ENCODE measurements at regions not wholly inside any gene's neighbourhood (a gene's known extent, or its start where the extent isn't known, plus 50 kb on each side); places are given as distances from the start of the nearest gene placed in this dataset.
"Not testable (repeated sequence)": the region's sequence is repeated elsewhere in the genome, so short reads cannot be mapped to it uniquely, and the experiment has no call there.

- not testable (repeated sequence) for DNase-seq (ENCODE audit: low spot score)
These were observed 621.9 kb upstream of the ITGA1 start for GRCh38 chr5:52165806-52166205.

- no peak for DNase-seq (ENCODE audit: low spot score)
These were observed 614.6 kb upstream of the ITGA1 start for GRCh38 chr5:52173133-52173532.

GRCh38 chr5:52177193-52177592 is 610.5 kb upstream of the ITGA1 start:
- DNase-seq (ENCODE audit: low spot score): no peak

GRCh38 chr5:52181403-52181802 is 606.3 kb upstream of the ITGA1 start:
- DNase-seq (ENCODE audit: low spot score): no peak

- no peak for DNase-seq (ENCODE audit: low spot score)
These were observed 597.0 kb upstream of the ITGA1 start for GRCh38 chr5:52190737-52191136.

GRCh38 chr5:52199833-52200232 is 587.9 kb upstream of the ITGA1 start:
- DNase-seq (ENCODE audit: low spot score): no peak

GRCh38 chr5:52202256-52202655 is 585.5 kb upstream of the ITGA1 start:
- no peak for DNase-seq (ENCODE audit: low spot score)

- DNase-seq (ENCODE audit: low spot score): no peak
These were observed 583.4 kb upstream of the ITGA1 start for GRCh38 chr5:52204310-52204709.
